Activated B cell treated with CpG ODN at 0.5 μM for 24 hours (primary cell): ENCODE measurements at regions not wholly inside any gene's neighbourhood (a gene's known extent, or its start where the extent isn't known, plus 50 kb on each side); places are given as distances from the start of the nearest gene placed in this dataset.

Source experiments
- ATAC-seq: fragments of 200-7000 bp; cut with Tn5 transposase; one replicate; pipeline ENCODE4 v1.10.0; 2021; ENCODE audit warnings: low read depth, mild to moderate bottlenecking, moderate library complexity
- CTCF ChIA-PET: fragments of 350-600 bp; sonication (Branson Sonifier 250); formaldehyde crosslinking; loops from one replicate; lab custom pipeline; 2021; ENCODE audit warnings: antibody characterized with exemption; lab: Charles Lee
- POLR2A ChIA-PET: fragments of 350-600 bp; sonication (Branson Sonifier 250); formaldehyde crosslinking; loops from one replicate; lab custom pipeline; 2021; ENCODE audit warnings: antibody characterized with exemption; lab: Charles Lee
- DNase-seq: peaks from one replicate; pipeline ENCODE4 v3.0.0; 2022
- H3K27ac Mint-ChIP-seq: one replicate; pipeline ENCODE4 v1.8.0; 2020; ENCODE audit warnings: mixed read lengths
- H3K27me3 Mint-ChIP-seq: one replicate; pipeline ENCODE4 v1.8.0; 2021; ENCODE audit warnings: mixed read lengths
- H3K36me3 Mint-ChIP-seq: one replicate; pipeline ENCODE4 v1.8.0; 2021; ENCODE audit warnings: low read depth, mixed read lengths
- H3K4me1 Mint-ChIP-seq: one replicate; pipeline ENCODE4 v1.8.0; 2021; ENCODE audit warnings: mixed read lengths
- H3K4me3 Mint-ChIP-seq: one replicate; pipeline ENCODE4 v1.8.0; 2020; ENCODE audit warnings: mild to moderate bottlenecking, mixed read lengths
- H3K9me3 Mint-ChIP-seq: one replicate; pipeline ENCODE4 v1.8.0; 2020; ENCODE audit warnings: mixed read lengths
- intact Hi-C: fragments of 100-400 bp; cut with micrococcal nuclease; formaldehyde crosslinking; loops from one replicate; pipeline ENCODE4 v1.15.1; 2024
- TF ChIP-seq, protein P1 (sequence below): fragments of 200-600 bp; IDR thresholded peaks from one replicate; pipeline ENCODE4 v1.8.0; 2022; ENCODE audit warnings: antibody characterized with exemption, mild to moderate bottlenecking

DNA sequence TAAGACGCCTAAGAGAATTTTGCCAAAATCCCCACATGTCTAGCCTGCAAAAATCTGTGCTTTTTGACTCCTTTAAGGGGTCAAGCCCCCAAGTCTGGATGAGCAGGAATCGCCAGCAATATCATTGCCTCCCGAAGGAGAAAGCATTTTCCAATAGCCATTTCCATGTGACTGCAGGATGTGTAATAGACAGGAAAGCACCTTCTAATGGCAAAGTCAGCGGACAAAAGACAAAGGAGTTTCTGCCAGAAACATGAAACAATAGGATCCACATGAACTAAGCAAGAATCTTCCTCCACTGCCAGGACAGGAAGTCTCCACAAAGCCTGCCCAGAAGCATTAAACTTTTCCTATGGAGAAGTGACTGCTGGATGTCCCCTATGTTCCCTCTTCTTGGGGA is 177.1 kb upstream of the PCSK5 start:
- no peak for DNase-seq
- ChIA-PET CTCF (no interaction called here), POLR2A (no interaction called here)
- Mint-ChIP-seq H3K27me3 (no peaks in the 10 kb centered on the region), H3K4me3 (no peak overlapping the region), H3K36me3 (no peaks in the 10 kb centered on the region), H3K9me3 (no peaks in the 10 kb centered on the region), H3K27ac (no peak overlapping the region), H3K4me1 (no peaks in the 10 kb centered on the region)
- intact Hi-C loops: no loop called here
- no peak for ATAC-seq
- TF ChIP-seq, protein P1, sequence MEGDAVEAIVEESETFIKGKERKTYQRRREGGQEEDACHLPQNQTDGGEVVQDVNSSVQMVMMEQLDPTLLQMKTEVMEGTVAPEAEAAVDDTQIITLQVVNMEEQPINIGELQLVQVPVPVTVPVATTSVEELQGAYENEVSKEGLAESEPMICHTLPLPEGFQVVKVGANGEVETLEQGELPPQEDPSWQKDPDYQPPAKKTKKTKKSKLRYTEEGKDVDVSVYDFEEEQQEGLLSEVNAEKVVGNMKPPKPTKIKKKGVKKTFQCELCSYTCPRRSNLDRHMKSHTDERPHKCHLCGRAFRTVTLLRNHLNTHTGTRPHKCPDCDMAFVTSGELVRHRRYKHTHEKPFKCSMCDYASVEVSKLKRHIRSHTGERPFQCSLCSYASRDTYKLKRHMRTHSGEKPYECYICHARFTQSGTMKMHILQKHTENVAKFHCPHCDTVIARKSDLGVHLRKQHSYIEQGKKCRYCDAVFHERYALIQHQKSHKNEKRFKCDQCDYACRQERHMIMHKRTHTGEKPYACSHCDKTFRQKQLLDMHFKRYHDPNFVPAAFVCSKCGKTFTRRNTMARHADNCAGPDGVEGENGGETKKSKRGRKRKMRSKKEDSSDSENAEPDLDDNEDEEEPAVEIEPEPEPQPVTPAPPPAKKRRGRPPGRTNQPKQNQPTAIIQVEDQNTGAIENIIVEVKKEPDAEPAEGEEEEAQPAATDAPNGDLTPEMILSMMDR: no peak

DNA sequence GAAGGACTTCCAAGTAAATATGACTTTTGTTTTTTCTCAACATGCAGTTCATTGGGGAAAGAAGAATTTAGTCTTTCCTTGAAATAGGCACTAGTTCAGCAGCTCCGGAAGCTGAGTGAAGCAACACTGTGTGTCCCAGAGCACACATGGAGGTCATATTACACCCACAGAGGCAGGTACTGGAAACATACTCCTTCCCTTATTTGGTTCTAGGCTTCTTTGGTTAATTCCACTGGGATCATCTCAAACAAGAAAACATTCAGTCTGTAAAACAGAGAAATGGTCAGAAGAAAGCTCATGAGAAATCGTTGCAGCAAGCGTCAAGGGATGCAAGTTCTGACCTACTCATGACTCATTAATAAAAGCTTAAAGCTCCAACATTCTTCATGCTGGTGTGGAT is 175.1 kb upstream of the PCSK5 start:
- TF ChIP-seq, protein P1: no peak
- ChIA-PET CTCF (no interaction called here), POLR2A (no interaction called here)
- Mint-ChIP-seq H3K4me1 (no peaks in the 10 kb centered on the region), H3K9me3 (no peaks in the 10 kb centered on the region), H3K27ac (no peak overlapping the region), H3K36me3 (no peaks in the 10 kb centered on the region), H3K4me3 (no peak overlapping the region), H3K27me3 (no peaks in the 10 kb centered on the region)
- ATAC-seq: no peak
- intact Hi-C loops: no loop called here
- no peak for DNase-seq

DNA sequence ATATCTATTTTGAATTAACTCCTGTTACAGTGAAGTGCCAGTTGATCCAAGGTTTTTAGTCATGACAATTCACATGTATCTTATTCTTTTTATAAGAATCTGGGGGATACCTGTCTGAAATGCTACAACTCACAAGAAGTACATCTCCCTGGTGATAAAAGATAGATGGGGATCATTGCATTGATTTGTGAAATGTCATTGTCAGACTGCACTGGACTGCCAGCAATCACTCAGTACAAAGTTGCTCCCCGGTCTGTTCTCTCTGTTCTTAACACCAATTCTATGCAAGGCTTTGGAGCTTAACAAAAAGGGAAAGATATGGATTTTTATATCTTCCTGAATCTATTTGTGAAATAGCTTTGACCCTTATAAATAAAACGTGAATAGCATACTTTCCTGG is 171.8 kb upstream of the PCSK5 start:
- Mint-ChIP-seq H3K27me3 (no peaks in the 10 kb centered on the region), H3K4me1 (no peaks in the 10 kb centered on the region), H3K36me3 (no peaks in the 10 kb centered on the region), H3K4me3 (no peak overlapping the region), H3K27ac (no peak overlapping the region), H3K9me3 (no peaks in the 10 kb centered on the region)
- ATAC-seq (no peak), DNase-seq (no peak)
- CTCF ChIA-PET: no interaction called here
- intact Hi-C loops: no loop called here
- POLR2A ChIA-PET: no interaction called here
- TF ChIP-seq, protein P1: no peak

DNA sequence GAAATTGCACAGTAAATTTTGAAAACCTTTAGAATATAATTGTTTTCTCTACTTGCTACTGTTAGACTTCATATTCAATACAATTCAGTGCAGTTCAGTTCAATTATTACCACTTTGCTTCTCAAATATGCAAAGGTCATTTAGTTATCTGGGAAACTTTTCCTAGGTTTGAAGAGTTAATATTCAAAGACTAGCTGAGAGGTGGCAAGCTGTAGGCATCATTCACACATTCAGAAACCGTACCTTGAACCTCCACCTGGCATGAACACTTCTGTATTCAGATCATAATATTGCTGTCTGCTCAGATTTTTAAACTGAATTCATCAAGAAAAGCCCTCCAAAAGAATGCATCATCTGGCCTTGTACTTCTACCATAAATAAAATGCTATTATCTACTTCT is 162.1 kb upstream of the PCSK5 start:
- no peaks in the 10 kb centered on the region for H3K27me3 Mint-ChIP-seq
- no peaks in the 10 kb centered on the region for H3K36me3 Mint-ChIP-seq
- intact Hi-C loops: no loop called here
- peaks cover 4% of the 10 kb centered on the region for H3K9me3 Mint-ChIP-seq
- TF ChIP-seq, protein P1: no peak
- DNase-seq: no peak
- ChIA-PET POLR2A (no interaction called here), CTCF (no interaction called here)
- no peak for ATAC-seq
- no peak overlapping the region for H3K27ac Mint-ChIP-seq
- H3K4me3 Mint-ChIP-seq: no peak overlapping the region
- no peaks in the 10 kb centered on the region for H3K4me1 Mint-ChIP-seq

DNA sequence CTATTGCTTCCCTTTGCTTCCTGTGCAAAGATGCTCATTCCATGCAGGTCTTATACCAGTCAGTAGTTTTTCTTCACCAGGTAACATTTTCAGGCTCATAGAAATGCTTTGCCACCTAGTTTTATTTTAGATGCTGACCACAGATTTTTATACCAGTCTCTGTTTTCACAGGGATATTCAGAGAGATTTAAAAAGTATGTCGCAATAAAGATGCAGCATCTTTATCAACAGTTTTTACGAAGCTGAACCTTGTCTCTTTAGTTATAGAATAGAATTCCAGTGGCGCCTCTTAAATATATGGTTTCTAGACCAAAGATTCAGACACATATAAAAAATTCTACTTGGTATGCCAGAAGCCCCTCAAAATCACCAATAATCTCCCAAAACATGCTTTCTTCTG is 155.7 kb upstream of the PCSK5 start:
- intact Hi-C loops: no loop called here
- TF ChIP-seq, protein P1: no peak
- CTCF ChIA-PET: no interaction called here
- H3K9me3 Mint-ChIP-seq: peaks cover 4% of the 10 kb centered on the region
- H3K27me3 Mint-ChIP-seq: no peaks in the 10 kb centered on the region
- ATAC-seq: no peak
- H3K36me3 Mint-ChIP-seq: no peaks in the 10 kb centered on the region
- no peaks in the 10 kb centered on the region for H3K4me1 Mint-ChIP-seq
- no peak for DNase-seq
- POLR2A ChIA-PET: no interaction called here
- no peak overlapping the region for H3K27ac Mint-ChIP-seq
- no peak overlapping the region for H3K4me3 Mint-ChIP-seq
